ENCODE measurements at regions not wholly inside any gene's neighbourhood (a gene's known extent, or its start where the extent isn't known, plus 50 kb on each side); places are given as distances from the start of the nearest gene placed in this dataset.

DNA sequence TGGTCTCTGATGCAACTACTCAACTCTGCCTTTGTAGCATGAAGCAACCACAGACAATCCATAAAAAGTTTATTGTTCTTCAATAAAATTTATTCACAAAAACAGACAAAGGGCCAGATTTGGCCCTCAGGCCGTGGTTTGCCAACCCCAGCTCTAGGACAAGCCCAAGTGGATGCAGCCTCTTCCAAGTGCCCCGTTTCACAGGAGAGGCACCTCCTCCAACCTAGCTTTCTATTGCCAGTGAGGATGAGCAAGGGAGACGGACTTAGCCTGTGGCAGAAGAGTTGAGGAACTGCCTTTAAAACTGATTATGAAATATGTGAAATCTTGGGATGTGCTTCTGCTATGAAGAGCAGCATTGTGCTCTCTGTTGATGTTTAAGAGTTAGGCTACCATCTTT is 105.4 kb downstream of the PSMG1 start:
- TF ChIP-seq MEIS1 (CRISPR knock-in tag; IDR thresholded peaks at IDR 0.05; ENCODE audit: borderline replicate concordance), result no peak
- no peak for TF ChIP-seq HOXC10 (CRISPR knock-in tag; IDR thresholded peaks at IDR 0.05)
- no peak for TF ChIP-seq ZBTB48 (tag by site-specific recombination; IDR thresholded peaks at IDR 0.05)
- TF ChIP-seq, protein P1, sequence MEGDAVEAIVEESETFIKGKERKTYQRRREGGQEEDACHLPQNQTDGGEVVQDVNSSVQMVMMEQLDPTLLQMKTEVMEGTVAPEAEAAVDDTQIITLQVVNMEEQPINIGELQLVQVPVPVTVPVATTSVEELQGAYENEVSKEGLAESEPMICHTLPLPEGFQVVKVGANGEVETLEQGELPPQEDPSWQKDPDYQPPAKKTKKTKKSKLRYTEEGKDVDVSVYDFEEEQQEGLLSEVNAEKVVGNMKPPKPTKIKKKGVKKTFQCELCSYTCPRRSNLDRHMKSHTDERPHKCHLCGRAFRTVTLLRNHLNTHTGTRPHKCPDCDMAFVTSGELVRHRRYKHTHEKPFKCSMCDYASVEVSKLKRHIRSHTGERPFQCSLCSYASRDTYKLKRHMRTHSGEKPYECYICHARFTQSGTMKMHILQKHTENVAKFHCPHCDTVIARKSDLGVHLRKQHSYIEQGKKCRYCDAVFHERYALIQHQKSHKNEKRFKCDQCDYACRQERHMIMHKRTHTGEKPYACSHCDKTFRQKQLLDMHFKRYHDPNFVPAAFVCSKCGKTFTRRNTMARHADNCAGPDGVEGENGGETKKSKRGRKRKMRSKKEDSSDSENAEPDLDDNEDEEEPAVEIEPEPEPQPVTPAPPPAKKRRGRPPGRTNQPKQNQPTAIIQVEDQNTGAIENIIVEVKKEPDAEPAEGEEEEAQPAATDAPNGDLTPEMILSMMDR (tag by site-specific recombination; IDR thresholded peaks at IDR 0.05), result no peak
- no peak for TF ChIP-seq ZNF2 (tag by site-specific recombination; IDR thresholded peaks at IDR 0.05)
- TF ChIP-seq ZNF76 (tag by site-specific recombination; IDR thresholded peaks at IDR 0.05; ENCODE audit: borderline replicate concordance, low read depth), result no peak
